Sigmoid colon (tissue), 4 donors: ENCODE measurements at regions not wholly inside any gene's neighbourhood (a gene's known extent, or its start where the extent isn't known, plus 50 kb on each side); places are given as distances from the start of the nearest gene placed in this dataset.

Experiments used
- EP300 ChIP-seq, 4 donors: sonication (generic); formaldehyde crosslinking; IDR thresholded peaks; one replicate each; pipeline ENCODE4 v1.6.1; 2017; ENCODE audit warnings: antibody characterized with exemption in 4 of 4
- POLR2A ChIP-seq, 2 donors: fragments of 450-650 bp; IDR thresholded peaks; one replicate each; pipeline ENCODE4 v1.6.1; 2016; ENCODE audit warnings: antibody characterized with exemption in 2 of 2, mild to moderate bottlenecking in 2 of 2, moderate library complexity in 2 of 2
- POLR2AphosphoS5 ChIP-seq, 4 donors: sonication (generic); formaldehyde crosslinking; IDR thresholded peaks; one replicate each; pipeline ENCODE4 v1.6.1; 2017; ENCODE audit warnings: antibody characterized with exemption in 4 of 4
- TF ChIP-seq, protein P1 (sequence below), 4 experiments: fragments of 450-650 bp in 3 of 4; fragments of 200-600 bp in 1 of 4; IDR thresholded peaks; one replicate each; pipeline ENCODE4 v1.5.1; 2016 to 2019; ENCODE audit warnings: antibody characterized with exemption in 4 of 4, mild to moderate bottlenecking in 3 of 4, moderate library complexity in 2 of 4

DNA sequence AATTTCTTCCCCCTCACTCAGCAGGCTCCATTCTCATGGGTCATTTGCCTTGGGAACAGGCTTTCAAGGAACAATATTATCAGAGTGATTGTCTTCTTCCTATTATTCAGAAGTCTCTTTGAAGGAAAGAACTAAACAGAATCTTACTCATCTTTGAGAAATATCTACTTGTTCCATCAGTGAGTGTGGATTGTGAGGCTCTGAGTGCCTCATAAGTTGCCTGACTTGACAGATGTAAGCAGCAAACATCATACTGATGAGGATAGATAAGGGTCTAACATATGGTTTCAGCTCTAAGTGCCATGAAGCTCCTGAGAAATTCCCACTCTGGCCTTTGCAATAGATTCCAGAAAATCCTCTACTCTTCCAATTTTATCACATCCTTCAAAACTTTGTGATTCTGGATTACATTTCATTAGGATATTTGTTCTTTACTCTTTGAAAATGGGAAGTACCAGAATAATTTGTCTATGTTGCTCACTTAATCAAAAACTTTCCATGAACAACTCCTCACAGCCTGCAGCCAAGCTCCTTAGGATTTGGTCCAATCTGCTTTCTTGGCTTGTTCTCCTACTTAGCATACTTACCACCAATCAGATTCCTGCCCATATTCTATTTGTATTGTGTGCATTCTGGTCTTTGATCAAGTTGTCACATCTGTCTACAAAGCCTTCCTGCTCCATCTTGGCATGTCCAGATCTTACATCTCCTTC lies 120.1 kb downstream of the RPL22L1 start:
- TF ChIP-seq, protein P1, sequence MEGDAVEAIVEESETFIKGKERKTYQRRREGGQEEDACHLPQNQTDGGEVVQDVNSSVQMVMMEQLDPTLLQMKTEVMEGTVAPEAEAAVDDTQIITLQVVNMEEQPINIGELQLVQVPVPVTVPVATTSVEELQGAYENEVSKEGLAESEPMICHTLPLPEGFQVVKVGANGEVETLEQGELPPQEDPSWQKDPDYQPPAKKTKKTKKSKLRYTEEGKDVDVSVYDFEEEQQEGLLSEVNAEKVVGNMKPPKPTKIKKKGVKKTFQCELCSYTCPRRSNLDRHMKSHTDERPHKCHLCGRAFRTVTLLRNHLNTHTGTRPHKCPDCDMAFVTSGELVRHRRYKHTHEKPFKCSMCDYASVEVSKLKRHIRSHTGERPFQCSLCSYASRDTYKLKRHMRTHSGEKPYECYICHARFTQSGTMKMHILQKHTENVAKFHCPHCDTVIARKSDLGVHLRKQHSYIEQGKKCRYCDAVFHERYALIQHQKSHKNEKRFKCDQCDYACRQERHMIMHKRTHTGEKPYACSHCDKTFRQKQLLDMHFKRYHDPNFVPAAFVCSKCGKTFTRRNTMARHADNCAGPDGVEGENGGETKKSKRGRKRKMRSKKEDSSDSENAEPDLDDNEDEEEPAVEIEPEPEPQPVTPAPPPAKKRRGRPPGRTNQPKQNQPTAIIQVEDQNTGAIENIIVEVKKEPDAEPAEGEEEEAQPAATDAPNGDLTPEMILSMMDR (IDR thresholded peaks at IDR 0.05) = no peak
- TF ChIP-seq EP300 (IDR thresholded peaks at IDR 0.05) (no peak), POLR2AphosphoS5 (IDR thresholded peaks at IDR 0.05) (no peak), POLR2A (IDR thresholded peaks at IDR 0.05) (no peak)
